Testis (tissue), 2 donors: ENCODE measurements at regions not wholly inside any gene's neighbourhood (a gene's known extent, or its start where the extent isn't known, plus 50 kb on each side); places are given as distances from the start of the nearest gene placed in this dataset.

ENCODE experiments used
- POLR2A ChIP-seq: fragments of 450-650 bp; IDR thresholded peaks from one replicate; pipeline ENCODE4 v1.6.1; 2017; ENCODE audit warnings: antibody characterized with exemption, mild to moderate bottlenecking, moderate library complexity
- TF ChIP-seq, protein P1 (sequence below), 3 experiments: fragments of 450-650 bp in 2 of 3; fragments of 200-600 bp in 1 of 3; sonication (generic) in 1 of 3; IDR thresholded peaks; one replicate each; pipeline ENCODE4 v1.5.1; 2016 to 2019; ENCODE audit warnings: antibody characterized with exemption in 3 of 3, mild to moderate bottlenecking in 2 of 3, moderate library complexity in 1 of 3

GRCh38 chr7:11910253-11910652 lies 78.3 kb upstream of the THSD7A start:
- no peak for TF ChIP-seq POLR2A
- TF ChIP-seq, protein P1, sequence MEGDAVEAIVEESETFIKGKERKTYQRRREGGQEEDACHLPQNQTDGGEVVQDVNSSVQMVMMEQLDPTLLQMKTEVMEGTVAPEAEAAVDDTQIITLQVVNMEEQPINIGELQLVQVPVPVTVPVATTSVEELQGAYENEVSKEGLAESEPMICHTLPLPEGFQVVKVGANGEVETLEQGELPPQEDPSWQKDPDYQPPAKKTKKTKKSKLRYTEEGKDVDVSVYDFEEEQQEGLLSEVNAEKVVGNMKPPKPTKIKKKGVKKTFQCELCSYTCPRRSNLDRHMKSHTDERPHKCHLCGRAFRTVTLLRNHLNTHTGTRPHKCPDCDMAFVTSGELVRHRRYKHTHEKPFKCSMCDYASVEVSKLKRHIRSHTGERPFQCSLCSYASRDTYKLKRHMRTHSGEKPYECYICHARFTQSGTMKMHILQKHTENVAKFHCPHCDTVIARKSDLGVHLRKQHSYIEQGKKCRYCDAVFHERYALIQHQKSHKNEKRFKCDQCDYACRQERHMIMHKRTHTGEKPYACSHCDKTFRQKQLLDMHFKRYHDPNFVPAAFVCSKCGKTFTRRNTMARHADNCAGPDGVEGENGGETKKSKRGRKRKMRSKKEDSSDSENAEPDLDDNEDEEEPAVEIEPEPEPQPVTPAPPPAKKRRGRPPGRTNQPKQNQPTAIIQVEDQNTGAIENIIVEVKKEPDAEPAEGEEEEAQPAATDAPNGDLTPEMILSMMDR (IDR thresholded peaks at IDR 0.05): no peak
